ENCODE measurements at regions not wholly inside any gene's neighbourhood (a gene's known extent, or its start where the extent isn't known, plus 50 kb on each side); places are given as distances from the start of the nearest gene placed in this dataset.

GRCh38 chr3:148232389-148232788 lies 465.3 kb upstream of the AGTR1 start:
- no peak overlapping the region for H3K4me3 ChIP-seq (ENCODE audit: low read length)
- no peak for DNase-seq
- intact Hi-C loops (cut with DNase I, micrococcal nuclease) = no loop called here
- Mint-ChIP-seq H3K4me3 (no peak overlapping the region), H3K4me1 (ENCODE audit: low read depth) (no peaks in the 10 kb centered on the region), H3K27ac (no peak overlapping the region), H3K27me3 (no peaks in the 10 kb centered on the region), H3K9me3 (peaks cover 6% of the 10 kb centered on the region), H3K36me3 (ENCODE audit: low read depth) (no peaks in the 10 kb centered on the region)
- H3K36me3 ChIP-seq (ENCODE audit: insufficient read depth, low read length) = no peaks in the 10 kb centered on the region
- no peaks in the 10 kb centered on the region for H3K27me3 ChIP-seq (ENCODE audit: control insufficient read depth in 1 of 2, insufficient read depth in 2 of 2, low read length in 2 of 2)
- H3K4me1 ChIP-seq (ENCODE audit: insufficient read depth, low read length) = no peaks in the 10 kb centered on the region
- H3K27ac ChIP-seq (ENCODE audit: low read depth in 1 of 2, low read length in 2 of 2) = no peak overlapping the region
- TF ChIP-seq CTCF (IDR thresholded peaks at IDR 0.05) = no peak
- ChIA-PET CTCF (no interaction called here), POLR2A (no interaction called here)
- H3K9me3 ChIP-seq (ENCODE audit: control insufficient read depth in 1 of 2, insufficient read depth in 1 of 2, low read length in 2 of 2) = no peaks in the 10 kb centered on the region
- ATAC-seq (ENCODE audit: poor library complexity) = no peak

GRCh38 chr3:148233403-148233802 lies 464.3 kb upstream of the AGTR1 start:
- CTCF ChIA-PET = no interaction called here
- DNase-seq (no peak), ATAC-seq (ENCODE audit: poor library complexity) (no peak)
- Histone ChIP-seq H3K4me3 (ENCODE audit: low read length) (no peak overlapping the region), H3K27me3 (ENCODE audit: control insufficient read depth in 1 of 2, insufficient read depth in 2 of 2, low read length in 2 of 2) (no peaks in the 10 kb centered on the region), H3K36me3 (ENCODE audit: insufficient read depth, low read length) (no peaks in the 10 kb centered on the region), H3K27ac (ENCODE audit: low read depth in 1 of 2, low read length in 2 of 2) (no peak overlapping the region), H3K4me1 (ENCODE audit: insufficient read depth, low read length) (no peaks in the 10 kb centered on the region), H3K9me3 (ENCODE audit: control insufficient read depth in 1 of 2, insufficient read depth in 1 of 2, low read length in 2 of 2) (no peaks in the 10 kb centered on the region)
- no peak for TF ChIP-seq CTCF (IDR thresholded peaks at IDR 0.05)
- Mint-ChIP-seq H3K4me1 (ENCODE audit: low read depth) (no peaks in the 10 kb centered on the region), H3K27me3 (no peaks in the 10 kb centered on the region), H3K36me3 (ENCODE audit: low read depth) (no peaks in the 10 kb centered on the region), H3K4me3 (no peak overlapping the region), H3K27ac (no peak overlapping the region), H3K9me3 (peaks cover 6% of the 10 kb centered on the region)
- intact Hi-C loops (cut with DNase I, micrococcal nuclease) = no loop called here
- POLR2A ChIA-PET = no interaction called here

- no peak for TF ChIP-seq CTCF (IDR thresholded peaks at IDR 0.05)
- no peaks in the 10 kb centered on the region for H3K27me3 ChIP-seq (ENCODE audit: control insufficient read depth in 1 of 2, insufficient read depth in 2 of 2, low read length in 2 of 2)
- H3K9me3 Mint-ChIP-seq = peaks cover 6% of the 10 kb centered on the region
Measured at GRCh38 chr3:148234536-148234935, 463.2 kb upstream of the AGTR1 start.

More at GRCh38 chr3:148234536-148234935, 463.2 kb upstream of the AGTR1 start:
- ChIA-PET CTCF (no interaction called here), POLR2A (no interaction called here)
- H3K27me3 Mint-ChIP-seq = no peaks in the 10 kb centered on the region
- H3K27ac Mint-ChIP-seq = no peak overlapping the region
- H3K4me3 Mint-ChIP-seq = no peak overlapping the region
- Histone ChIP-seq H3K4me1 (ENCODE audit: insufficient read depth, low read length) (no peaks in the 10 kb centered on the region), H3K27ac (ENCODE audit: low read depth in 1 of 2, low read length in 2 of 2) (no peak overlapping the region), H3K9me3 (ENCODE audit: control insufficient read depth in 1 of 2, insufficient read depth in 1 of 2, low read length in 2 of 2) (no peaks in the 10 kb centered on the region), H3K4me3 (ENCODE audit: low read length) (no peak overlapping the region), H3K36me3 (ENCODE audit: insufficient read depth, low read length) (no peaks in the 10 kb centered on the region)
- H3K36me3 Mint-ChIP-seq (ENCODE audit: low read depth) = no peaks in the 10 kb centered on the region
- intact Hi-C loops (cut with DNase I, micrococcal nuclease) = no loop called here
- DNase-seq (no peak), ATAC-seq (ENCODE audit: poor library complexity) (no peak)
- no peaks in the 10 kb centered on the region for H3K4me1 Mint-ChIP-seq (ENCODE audit: low read depth)

Measured in CD4-positive, alpha-beta T cell (primary cell).